K562 (cell line): ENCODE measurements at regions not wholly inside any gene's neighbourhood (a gene's known extent, or its start where the extent isn't known, plus 50 kb on each side); places are given as distances from the start of the nearest gene placed in this dataset.

ENCODE experiments used
- ATAC-seq: fragments of 200-7000 bp; cut with Tn5 transposase; 3 replicates; pipeline ENCODE4 v1.9.1; 2020; ENCODE audit warnings: moderate library complexity
- BruUV-seq: library from RNA; stranded (reverse); fragments of 400-500 nt; replicated peaks from 2 replicates; lab custom pipeline; 2021; lab: Mats Ljungman, UMichigan
- CTCF ChIA-PET: fragments of 300-600 bp; formaldehyde crosslinking; extraction: SDS; loops from one replicate; lab custom pipeline; 2021; ENCODE audit warnings: low intra/inter-chr PET ratio; lab: Yijun Ruan, JAX
- POLR2A ChIA-PET: fragments of 300-600, 350-650 bp; sonication (Branson Sonifier 250); formaldehyde crosslinking; extraction: SDS; loops from one replicate; lab custom pipeline; 2021; ENCODE audit warnings: antibody characterized with exemption, inconsistent platforms; lab: Yijun Ruan, JAX
- DNase-seq, 4 experiments: peaks; one replicate each; pipeline versions ENCODE4 v3.0.0 to v3.0.0-alpha.2; 2011 to 2018; ENCODE audit warnings: low spot score in 3 of 4, mixed read lengths in 3 of 4; ENCODE audit errors: extremely low read depth in 1 of 4
- FAIRE-seq: peaks from 2 replicates; lab custom pipeline; 2011; peaks lifted over from hg19 to GRCh38; lab: Jason Lieb, UNC
- H2AFZ ChIP-seq: 2 replicates; pipeline ENCODE4 v1.6.0; 2011; ENCODE audit warnings: low read depth, low read length, control low read depth, inconsistent platforms
- H3K27ac ChIP-seq: fragments of 200-600 bp; 3 replicates; pipeline ENCODE4 v1.8.0; 2011; ENCODE audit warnings: low read depth, mild to moderate bottlenecking, control low read depth, inconsistent platforms, low read length, moderate library complexity, mixed read lengths; ENCODE audit errors: extremely low read depth
- H3K27me3 ChIP-seq, 2 experiments: fragments of 300-600 bp in 1 of 2; 2 replicates in 1 of 2; 3 replicates in 1 of 2; pipeline versions ENCODE4 v1.6.0 to v1.8.0; 2011; ENCODE audit warnings: inconsistent platforms in 2 of 2, low read length in 2 of 2, mild to moderate bottlenecking in 1 of 2, mixed read lengths in 1 of 2, moderate library complexity in 1 of 2; ENCODE audit not compliant: control insufficient read depth in 2 of 2, insufficient read depth in 2 of 2
- H3K36me3 ChIP-seq: fragments of 300-600 bp; 3 replicates; pipeline ENCODE4 v1.8.0; 2011; ENCODE audit warnings: mild to moderate bottlenecking, low read length, inconsistent platforms; ENCODE audit not compliant: control insufficient read depth, insufficient read depth
- H3K4me1 ChIP-seq, 2 experiments: fragments of 200-600 bp in 1 of 2; replicated peaks in 1 of 2; 2 replicates in 1 of 2; 3 replicates in 1 of 2; pipeline versions ENCODE4 v1.5.1 to v1.8.0; 2011; ENCODE audit warnings: inconsistent platforms in 2 of 2, low read length in 2 of 2, mild to moderate bottlenecking in 1 of 2, mixed read lengths in 1 of 2, moderate library complexity in 1 of 2; ENCODE audit not compliant: control insufficient read depth in 2 of 2, insufficient read depth in 2 of 2
- H3K4me2 ChIP-seq: 2 replicates; pipeline ENCODE4 v1.6.1; 2011; ENCODE audit warnings: low read length, control low read depth, inconsistent platforms, mixed read lengths; ENCODE audit not compliant: insufficient read depth
- H3K4me3 ChIP-seq: fragments of 200-600 bp; sonication (generic), shearing (Covaris generic); 2 replicates; pipeline ENCODE4 v1.5.1; 2016; ENCODE audit warnings: control low read depth, inconsistent platforms
- H3K79me2 ChIP-seq: fragments of 200-600 bp; 3 replicates; pipeline ENCODE4 v1.8.0; 2011; ENCODE audit warnings: low read length, inconsistent platforms; ENCODE audit not compliant: control insufficient read depth, insufficient read depth
- H3K9ac ChIP-seq, 2 experiments: 2 replicates each; pipeline versions ENCODE4 v1.6.0 to v1.6.1; 2011; ENCODE audit warnings: low read depth in 2 of 2, low read length in 2 of 2, control low read depth in 1 of 2, inconsistent platforms in 1 of 2, mild to moderate bottlenecking in 1 of 2, mixed read lengths in 1 of 2; ENCODE audit not compliant: insufficient read depth in 1 of 2
- H3K9me1 ChIP-seq: one replicate; pipeline ENCODE4 v1.6.0; 2011; ENCODE audit warnings: inconsistent platforms, mild to moderate bottlenecking, low read length, moderate library complexity; ENCODE audit not compliant: control insufficient read depth, insufficient read depth
- H3K9me3 ChIP-seq: replicated peaks from 2 replicates; pipeline ENCODE4 v1.5.1; 2011; ENCODE audit warnings: low read depth, low read length, inconsistent platforms; ENCODE audit not compliant: control insufficient read depth, insufficient read depth
- H4K20me1 ChIP-seq: replicated peaks from 2 replicates; pipeline ENCODE4 v1.6.1; 2011; ENCODE audit warnings: low read length, inconsistent platforms, mixed read lengths; ENCODE audit not compliant: control insufficient read depth, insufficient read depth
- CCNT2 ChIP-seq: IDR thresholded peaks from 2 replicates; pipeline ENCODE4 v1.6.1; 2011; ENCODE audit warnings: borderline replicate concordance, low read depth, mild to moderate bottlenecking, moderate library complexity, mixed read lengths, low read length; ENCODE audit not compliant: insufficient read length; ENCODE audit errors: extremely low read depth
- HDAC3 ChIP-seq: fragments of 450-650 bp; IDR thresholded peaks from 2 replicates; pipeline ENCODE4 v1.6.1; 2018; ENCODE audit warnings: borderline replicate concordance, mild to moderate bottlenecking, moderate library complexity; ENCODE audit not compliant: partially characterized antibody
- KDM2B ChIP-seq: fragments of 250-450 bp; sonication (Bioruptor Pico); IDR thresholded peaks from 2 replicates; pipeline ENCODE4 v1.8.0; 2021; ENCODE audit warnings: mild to moderate bottlenecking, moderate library complexity
- MYBL2 ChIP-seq, 2 experiments: fragments of 450-650 bp in 1 of 2; sonication (generic) in 1 of 2; formaldehyde crosslinking in 1 of 2; IDR thresholded peaks; 2 replicates each; pipeline versions ENCODE4 v1.6.1 to v1.8.1; 2017 to 2022; ENCODE audit warnings: borderline replicate concordance in 1 of 2, inconsistent platforms in 1 of 2, low read depth in 1 of 2, mild to moderate bottlenecking in 1 of 2, missing genetic modification reagents in 1 of 2, moderate library complexity in 1 of 2
- SNAPC5 ChIP-seq: fragments of 250-450 bp; sonication (Bioruptor Pico); IDR thresholded peaks from 2 replicates; pipeline ENCODE4 v1.8.0; 2021; ENCODE audit warnings: moderate library complexity, mild to moderate bottlenecking, inconsistent platforms
- STAT5B ChIP-seq: fragments of 250-450 bp; sonication (Bioruptor Pico); IDR thresholded peaks from 2 replicates; pipeline ENCODE4 v1.8.0; 2021; ENCODE audit warnings: mild to moderate bottlenecking, inconsistent platforms
- ZNF324 ChIP-seq: fragments of 250-450 bp; sonication (Bioruptor Pico); IDR thresholded peaks from 2 replicates; pipeline ENCODE4 v1.4.0; 2020; ENCODE audit warnings: mild to moderate bottlenecking
- WGBS: fragments of 100-300 bp; shearing (Covaris generic); methylation state at CpG from one replicate; pipeline ENCODE4 v1.1.6; 2016; ENCODE audit warnings: low coverage, mixed read lengths; ENCODE audit not compliant: insufficient coverage; ENCODE audit errors: missing lambda C conversion rate; 5-methylcytosine and 5-hydroxymethylcytosine counted together
- in situ Hi-C: fragments of 300-500 bp; cut with MboI; formaldehyde crosslinking; loops from 4 replicates; pipeline ENCODE4 v1.15.0; 2018; ENCODE audit warnings: inconsistent platforms, mixed read lengths
- intact Hi-C: fragments of 100-400 bp; cut with micrococcal nuclease; formaldehyde crosslinking; loops from 2 replicates; pipeline ENCODE4 v1.14.2; 2022
- TF ChIP-seq, protein P1 (sequence below): fragments of 450-650 bp; IDR thresholded peaks from 2 replicates; pipeline ENCODE4 v1.6.1; 2018; ENCODE audit warnings: mild to moderate bottlenecking, low read depth; ENCODE audit not compliant: partially characterized antibody
- TF ChIP-seq, protein P2 (sequence below): fragments of 200-600 bp; sonication (generic); IDR thresholded peaks from one replicate; pipeline ENCODE4 v1.6.1; 2012; ENCODE audit warnings: mild to moderate bottlenecking, low read depth, low read length, inconsistent platforms

- in situ Hi-C loops = no loop called here
- FAIRE-seq (no peak), ATAC-seq (no peak), DNase-seq (no peak)
- Histone ChIP-seq H3K9ac (no peak overlapping the region), H3K79me2 (no peaks in the 10 kb centered on the region), H4K20me1 (no peaks in the 10 kb centered on the region), H2AFZ (no peak overlapping the region), H3K9me1 (no peaks in the 10 kb centered on the region), H3K27ac (no peak overlapping the region), H3K4me3 (no peak overlapping the region), H3K4me2 (no peak overlapping the region), H3K27me3 (no peaks in the 10 kb centered on the region), H3K4me1 (no peaks in the 10 kb centered on the region), H3K9me3 (no peaks in the 10 kb centered on the region; the same call in 1 of the 2 replicates), H3K36me3 (no peaks in the 10 kb centered on the region)
- 0% methylated on average over 2 of the region's 2 CpGs for WGBS
- ChIA-PET POLR2A (no interaction called here), CTCF (no interaction called here)
- BruUV-seq = no TSS peak
- intact Hi-C loops = no loop called here
- TF ChIP-seq, protein P1, sequence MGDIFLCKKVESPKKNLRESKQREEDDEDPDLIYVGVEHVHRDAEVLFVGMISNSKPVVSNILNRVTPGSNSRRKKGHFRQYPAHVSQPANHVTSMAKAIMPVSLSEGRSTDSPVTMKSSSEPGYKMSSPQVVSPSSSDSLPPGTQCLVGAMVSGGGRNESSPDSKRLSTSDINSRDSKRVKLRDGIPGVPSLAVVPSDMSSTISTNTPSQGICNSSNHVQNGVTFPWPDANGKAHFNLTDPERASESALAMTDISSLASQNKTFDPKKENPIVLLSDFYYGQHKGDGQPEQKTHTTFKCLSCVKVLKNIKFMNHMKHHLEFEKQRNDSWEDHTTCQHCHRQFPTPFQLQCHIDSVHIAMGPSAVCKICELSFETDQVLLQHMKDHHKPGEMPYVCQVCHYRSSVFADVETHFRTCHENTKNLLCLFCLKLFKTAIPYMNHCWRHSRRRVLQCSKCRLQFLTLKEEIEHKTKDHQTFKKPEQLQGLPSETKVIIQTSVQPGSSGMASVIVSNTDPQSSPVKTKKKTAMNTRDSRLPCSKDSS = no peak
- no peak for TF ChIP-seq ZNF324 (CRISPR knock-in tag)
- no peak for TF ChIP-seq MYBL2 (IDR thresholded peaks at IDR 0.05; ENCODE audit: low read depth)
- no peak for TF ChIP-seq MYBL2 (CRISPR knock-in tag; IDR thresholded peaks at IDR 0.05; ENCODE audit: borderline replicate concordance)
- TF ChIP-seq HDAC3 = no peak
- TF ChIP-seq, protein P2, sequence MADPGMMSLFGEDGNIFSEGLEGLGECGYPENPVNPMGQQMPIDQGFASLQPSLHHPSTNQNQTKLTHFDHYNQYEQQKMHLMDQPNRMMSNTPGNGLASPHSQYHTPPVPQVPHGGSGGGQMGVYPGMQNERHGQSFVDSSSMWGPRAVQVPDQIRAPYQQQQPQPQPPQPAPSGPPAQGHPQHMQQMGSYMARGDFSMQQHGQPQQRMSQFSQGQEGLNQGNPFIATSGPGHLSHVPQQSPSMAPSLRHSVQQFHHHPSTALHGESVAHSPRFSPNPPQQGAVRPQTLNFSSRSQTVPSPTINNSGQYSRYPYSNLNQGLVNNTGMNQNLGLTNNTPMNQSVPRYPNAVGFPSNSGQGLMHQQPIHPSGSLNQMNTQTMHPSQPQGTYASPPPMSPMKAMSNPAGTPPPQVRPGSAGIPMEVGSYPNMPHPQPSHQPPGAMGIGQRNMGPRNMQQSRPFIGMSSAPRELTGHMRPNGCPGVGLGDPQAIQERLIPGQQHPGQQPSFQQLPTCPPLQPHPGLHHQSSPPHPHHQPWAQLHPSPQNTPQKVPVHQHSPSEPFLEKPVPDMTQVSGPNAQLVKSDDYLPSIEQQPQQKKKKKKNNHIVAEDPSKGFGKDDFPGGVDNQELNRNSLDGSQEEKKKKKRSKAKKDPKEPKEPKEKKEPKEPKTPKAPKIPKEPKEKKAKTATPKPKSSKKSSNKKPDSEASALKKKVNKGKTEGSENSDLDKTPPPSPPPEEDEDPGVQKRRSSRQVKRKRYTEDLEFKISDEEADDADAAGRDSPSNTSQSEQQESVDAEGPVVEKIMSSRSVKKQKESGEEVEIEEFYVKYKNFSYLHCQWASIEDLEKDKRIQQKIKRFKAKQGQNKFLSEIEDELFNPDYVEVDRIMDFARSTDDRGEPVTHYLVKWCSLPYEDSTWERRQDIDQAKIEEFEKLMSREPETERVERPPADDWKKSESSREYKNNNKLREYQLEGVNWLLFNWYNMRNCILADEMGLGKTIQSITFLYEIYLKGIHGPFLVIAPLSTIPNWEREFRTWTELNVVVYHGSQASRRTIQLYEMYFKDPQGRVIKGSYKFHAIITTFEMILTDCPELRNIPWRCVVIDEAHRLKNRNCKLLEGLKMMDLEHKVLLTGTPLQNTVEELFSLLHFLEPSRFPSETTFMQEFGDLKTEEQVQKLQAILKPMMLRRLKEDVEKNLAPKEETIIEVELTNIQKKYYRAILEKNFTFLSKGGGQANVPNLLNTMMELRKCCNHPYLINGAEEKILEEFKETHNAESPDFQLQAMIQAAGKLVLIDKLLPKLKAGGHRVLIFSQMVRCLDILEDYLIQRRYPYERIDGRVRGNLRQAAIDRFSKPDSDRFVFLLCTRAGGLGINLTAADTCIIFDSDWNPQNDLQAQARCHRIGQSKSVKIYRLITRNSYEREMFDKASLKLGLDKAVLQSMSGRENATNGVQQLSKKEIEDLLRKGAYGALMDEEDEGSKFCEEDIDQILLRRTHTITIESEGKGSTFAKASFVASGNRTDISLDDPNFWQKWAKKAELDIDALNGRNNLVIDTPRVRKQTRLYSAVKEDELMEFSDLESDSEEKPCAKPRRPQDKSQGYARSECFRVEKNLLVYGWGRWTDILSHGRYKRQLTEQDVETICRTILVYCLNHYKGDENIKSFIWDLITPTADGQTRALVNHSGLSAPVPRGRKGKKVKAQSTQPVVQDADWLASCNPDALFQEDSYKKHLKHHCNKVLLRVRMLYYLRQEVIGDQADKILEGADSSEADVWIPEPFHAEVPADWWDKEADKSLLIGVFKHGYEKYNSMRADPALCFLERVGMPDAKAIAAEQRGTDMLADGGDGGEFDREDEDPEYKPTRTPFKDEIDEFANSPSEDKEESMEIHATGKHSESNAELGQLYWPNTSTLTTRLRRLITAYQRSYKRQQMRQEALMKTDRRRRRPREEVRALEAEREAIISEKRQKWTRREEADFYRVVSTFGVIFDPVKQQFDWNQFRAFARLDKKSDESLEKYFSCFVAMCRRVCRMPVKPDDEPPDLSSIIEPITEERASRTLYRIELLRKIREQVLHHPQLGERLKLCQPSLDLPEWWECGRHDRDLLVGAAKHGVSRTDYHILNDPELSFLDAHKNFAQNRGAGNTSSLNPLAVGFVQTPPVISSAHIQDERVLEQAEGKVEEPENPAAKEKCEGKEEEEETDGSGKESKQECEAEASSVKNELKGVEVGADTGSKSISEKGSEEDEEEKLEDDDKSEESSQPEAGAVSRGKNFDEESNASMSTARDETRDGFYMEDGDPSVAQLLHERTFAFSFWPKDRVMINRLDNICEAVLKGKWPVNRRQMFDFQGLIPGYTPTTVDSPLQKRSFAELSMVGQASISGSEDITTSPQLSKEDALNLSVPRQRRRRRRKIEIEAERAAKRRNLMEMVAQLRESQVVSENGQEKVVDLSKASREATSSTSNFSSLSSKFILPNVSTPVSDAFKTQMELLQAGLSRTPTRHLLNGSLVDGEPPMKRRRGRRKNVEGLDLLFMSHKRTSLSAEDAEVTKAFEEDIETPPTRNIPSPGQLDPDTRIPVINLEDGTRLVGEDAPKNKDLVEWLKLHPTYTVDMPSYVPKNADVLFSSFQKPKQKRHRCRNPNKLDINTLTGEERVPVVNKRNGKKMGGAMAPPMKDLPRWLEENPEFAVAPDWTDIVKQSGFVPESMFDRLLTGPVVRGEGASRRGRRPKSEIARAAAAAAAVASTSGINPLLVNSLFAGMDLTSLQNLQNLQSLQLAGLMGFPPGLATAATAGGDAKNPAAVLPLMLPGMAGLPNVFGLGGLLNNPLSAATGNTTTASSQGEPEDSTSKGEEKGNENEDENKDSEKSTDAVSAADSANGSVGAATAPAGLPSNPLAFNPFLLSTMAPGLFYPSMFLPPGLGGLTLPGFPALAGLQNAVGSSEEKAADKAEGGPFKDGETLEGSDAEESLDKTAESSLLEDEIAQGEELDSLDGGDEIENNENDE = no peak
- no peak for TF ChIP-seq STAT5B (CRISPR knock-in tag)
- TF ChIP-seq KDM2B (CRISPR knock-in tag) = no peak
- no peak for TF ChIP-seq CCNT2
- TF ChIP-seq SNAPC5 = no peak
Measured at GRCh38 chr2:22894761-22895160, 490.2 kb upstream of the KLHL29 start.
